ENCODE measurements at regions not wholly inside any gene's neighbourhood (a gene's known extent, or its start where the extent isn't known, plus 50 kb on each side); places are given as distances from the start of the nearest gene placed in this dataset.

GRCh38 chr9:16131264-16131663, 578.4 kb downstream of the CCDC171 start:
- DNase-seq (ENCODE audit: low read depth in 2 of 2): no peak

DNA sequence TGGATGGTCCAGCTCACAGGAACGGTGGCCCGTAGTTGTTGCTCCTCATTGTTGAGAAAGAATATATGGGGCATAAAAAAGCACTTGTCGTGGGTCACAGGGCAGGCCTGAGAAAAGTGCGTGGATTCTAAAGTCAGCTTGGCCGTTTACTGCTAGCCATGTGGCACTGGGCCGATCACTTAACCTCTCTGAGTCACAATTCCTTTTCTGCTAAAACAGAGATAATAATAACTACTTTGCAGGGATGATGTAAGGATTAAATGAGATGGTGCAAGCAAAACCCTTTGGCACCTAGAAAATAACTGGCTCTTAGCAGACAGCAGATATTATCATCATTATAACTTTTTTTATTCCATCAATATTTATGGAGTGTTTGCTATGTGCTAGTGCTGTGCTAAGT, 579.7 kb downstream of the CCDC171 start:
- no peak for DNase-seq (ENCODE audit: low read depth in 2 of 2)

- no peak for DNase-seq (ENCODE audit: low read depth in 2 of 2)
Measured at GRCh38 chr9:16133032-16133431, 580.2 kb downstream of the CCDC171 start.

- DNase-seq (ENCODE audit: low read depth in 2 of 2): peak in 1 of 2 experiments; percentile 40
Measured at GRCh38 chr9:16133556-16134227, 580.8 kb downstream of the CCDC171 start.

GRCh38 chr9:16134351-16134750, 581.5 kb downstream of the CCDC171 start:
- DNase-seq (ENCODE audit: low read depth in 2 of 2): no peak

DNA sequence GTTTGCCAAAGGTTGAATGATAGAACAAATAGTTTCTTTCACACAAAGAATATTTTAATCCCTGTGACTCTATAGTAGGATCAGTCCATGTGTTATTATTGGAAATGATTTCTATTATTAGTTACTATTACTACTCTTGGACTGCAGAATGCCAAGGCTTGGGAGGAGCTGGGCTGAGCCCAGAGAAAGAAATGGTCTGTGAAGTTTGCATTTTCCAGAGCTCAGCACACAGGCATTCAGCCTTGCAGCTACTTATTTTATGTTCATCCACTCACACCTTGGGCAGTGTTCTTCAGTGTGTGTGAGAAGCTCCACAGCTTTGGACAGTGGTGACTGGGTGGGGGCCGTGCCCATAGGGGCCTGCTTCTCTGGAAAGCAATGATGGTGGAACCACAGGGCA, 583.1 kb downstream of the CCDC171 start:
- no peak for DNase-seq (ENCODE audit: low read depth in 2 of 2)

GRCh38 chr9:16136451-16136850, 583.6 kb downstream of the CCDC171 start:
- no peak for DNase-seq (ENCODE audit: low read depth in 2 of 2)

- DNase-seq (ENCODE audit: low read depth in 2 of 2): peak in 1 of 2 experiments; percentile 50
Measured at GRCh38 chr9:16136961-16137360, 584.1 kb downstream of the CCDC171 start.

GRCh38 chr9:16138561-16139491, 586.0 kb downstream of the CCDC171 start:
- peak; percentile 57 to 59 for DNase-seq (ENCODE audit: low read depth in 2 of 2)

DNA sequence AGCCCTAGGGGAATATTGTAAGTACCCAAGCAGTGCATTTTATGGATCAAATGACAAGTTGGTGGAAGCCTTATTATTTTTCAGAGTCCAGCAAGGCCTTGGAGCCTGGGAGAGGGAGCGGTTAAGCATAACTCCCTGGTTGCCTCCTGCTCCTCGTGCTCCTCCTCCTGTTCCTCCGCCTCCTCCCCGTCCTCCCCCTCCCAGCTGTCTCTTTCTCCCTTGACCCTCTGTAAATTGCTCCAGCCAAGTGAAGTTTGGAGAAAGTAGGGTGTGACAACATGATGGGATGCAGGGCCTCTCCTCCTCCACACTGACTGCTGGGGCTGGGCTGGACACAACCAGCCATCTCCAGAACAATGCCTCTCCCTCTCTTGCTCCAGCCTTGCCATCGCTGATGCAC, 586.9 kb downstream of the CCDC171 start:
- DNase-seq (ENCODE audit: low read depth in 2 of 2): no peak

DNA sequence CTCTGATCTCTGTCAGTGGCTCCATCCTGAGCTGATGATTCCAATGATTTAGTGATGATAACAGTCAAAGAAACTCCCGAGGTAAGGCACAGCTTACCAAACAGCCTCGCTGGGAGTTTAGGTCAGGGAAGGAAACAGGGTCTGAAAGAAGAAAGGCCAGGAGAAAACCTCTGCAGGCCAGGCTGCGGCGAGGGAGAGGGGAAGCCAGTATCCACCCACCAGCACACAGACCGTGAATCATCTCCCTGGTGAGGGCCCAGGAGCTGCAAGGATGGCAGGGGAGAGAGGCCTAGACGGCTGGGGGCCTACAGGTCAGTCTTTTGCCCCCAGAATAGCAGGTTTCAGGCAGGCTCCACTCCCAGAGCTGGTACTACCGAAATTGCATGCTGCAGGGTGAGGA, 590.5 kb downstream of the CCDC171 start:
- DNase-seq (ENCODE audit: low read depth in 2 of 2): no peak

- no peak for DNase-seq (ENCODE audit: low read depth in 2 of 2)
Measured at GRCh38 chr9:16143947-16144890, 591.4 kb downstream of the CCDC171 start.

GRCh38 chr9:16145196-16145950, 592.5 kb downstream of the CCDC171 start:
- no peak for DNase-seq (ENCODE audit: low read depth in 2 of 2)

- no peak for DNase-seq (ENCODE audit: low read depth in 2 of 2)
Measured at GRCh38 chr9:16147726-16148125, 594.9 kb downstream of the CCDC171 start.

- no peak for DNase-seq (ENCODE audit: low read depth in 2 of 2)
Measured at GRCh38 chr9:16150501-16150900, 597.7 kb downstream of the CCDC171 start.

- no peak for DNase-seq (ENCODE audit: low read depth in 2 of 2)
Measured at GRCh38 chr9:16150938-16151650, 598.3 kb downstream of the CCDC171 start.

DNA sequence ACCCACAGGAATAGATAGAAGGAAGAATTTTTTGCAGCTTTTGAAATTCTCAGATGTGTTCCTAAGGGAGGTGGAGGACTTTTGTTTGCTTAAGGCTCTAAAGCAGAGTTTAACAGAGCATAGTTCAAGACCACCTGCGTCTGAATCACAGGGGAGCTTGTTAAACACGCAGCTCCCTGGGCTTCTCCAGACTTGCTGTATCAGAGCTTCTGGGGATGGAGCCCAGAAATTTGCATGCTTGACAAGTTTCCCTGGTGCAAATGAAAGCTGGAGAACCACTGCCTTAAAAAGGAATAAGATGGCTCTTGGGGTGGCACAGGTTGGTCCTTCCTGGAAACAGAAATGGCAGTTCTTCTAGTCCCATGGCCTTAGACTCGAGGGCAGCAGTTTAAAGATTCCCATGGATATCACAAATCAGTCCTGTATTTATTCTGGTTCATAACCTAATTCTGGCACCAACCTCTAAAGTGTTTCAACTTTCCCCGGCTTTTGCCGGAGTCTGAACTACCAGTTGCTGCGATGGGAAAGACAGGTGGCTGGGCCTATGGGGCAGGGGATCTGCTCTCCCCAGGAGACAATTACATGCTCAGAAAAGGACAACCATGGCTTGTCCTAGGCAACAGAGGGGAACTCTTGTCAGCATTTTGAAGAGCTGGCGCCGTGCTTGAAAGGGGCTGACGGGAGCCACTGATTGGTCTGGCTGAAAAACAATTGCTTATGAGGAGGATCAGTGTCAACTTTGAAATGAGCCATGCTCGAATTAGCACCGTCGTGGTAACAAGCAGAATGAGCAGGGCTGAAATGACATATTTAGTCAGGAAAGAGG, 599.6 kb downstream of the CCDC171 start:
- no peak for DNase-seq (ENCODE audit: low read depth in 2 of 2)

GRCh38 chr9:16153221-16153620, 600.4 kb downstream of the CCDC171 start:
- no peak for DNase-seq (ENCODE audit: low read depth in 2 of 2)

DNA sequence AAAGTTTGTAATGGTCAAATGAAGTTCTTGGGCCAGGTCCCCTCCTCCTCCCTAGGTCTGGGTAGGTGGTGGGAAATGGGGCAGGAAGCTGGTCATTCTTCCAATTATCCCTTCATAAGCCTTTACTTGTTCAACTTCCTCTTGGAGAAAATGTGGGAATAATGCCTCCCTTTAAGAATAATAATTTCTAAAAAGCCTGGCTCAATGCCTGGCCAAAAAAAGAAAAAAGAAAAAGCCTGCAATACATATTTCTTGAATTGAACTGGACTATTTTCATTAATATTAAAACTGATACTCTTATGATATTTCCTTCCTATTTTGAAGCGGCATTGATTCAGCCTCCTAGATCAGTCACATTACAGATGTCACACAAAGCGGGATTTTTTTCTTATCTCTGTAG, 600.9 kb downstream of the CCDC171 start:
- no peak for DNase-seq (ENCODE audit: low read depth in 2 of 2)
